A673 (cell line): ENCODE measurements at regions not wholly inside any gene's neighbourhood (a gene's known extent, or its start where the extent isn't known, plus 50 kb on each side); places are given as distances from the start of the nearest gene placed in this dataset.

Source experiments
- BruUV-seq: library from RNA; stranded (reverse); fragments of 400-500 nt; replicated peaks from 2 replicates; lab custom pipeline; 2021; lab: Mats Ljungman, UMichigan
- CTCF ChIA-PET: fragments of 300-600 bp; sonication (Branson Sonifier 250); formaldehyde crosslinking; loops from one replicate; lab custom pipeline; 2022; ENCODE audit warnings: antibody characterized with exemption; lab: Charles Lee
- POLR2A ChIA-PET: fragments of 300-600 bp; sonication (Branson Sonifier 250); formaldehyde crosslinking; loops from one replicate; lab custom pipeline; 2022; ENCODE audit warnings: antibody characterized with exemption; ENCODE audit not compliant: low non-redundant PET; lab: Charles Lee
- DNase-seq: peaks from one replicate; pipeline ENCODE4 v3.0.0-alpha.2; 2015; ENCODE audit warnings: low spot score
- H3K27ac ChIP-seq: fragments of 200-600 bp; sonication (generic); 2 replicates; pipeline ENCODE4 v1.5.1; 2016; ENCODE audit warnings: mixed run types, low read depth, mild to moderate bottlenecking, mixed read lengths, antibody characterized with exemption, low read length; ENCODE audit not compliant: poor library complexity, severe bottlenecking
- H3K27me3 ChIP-seq: fragments of 200-600 bp; sonication (generic); replicated peaks from 2 replicates; pipeline ENCODE4 v1.6.1; 2017; ENCODE audit warnings: mixed run types, low read depth, mild to moderate bottlenecking, mixed read lengths, antibody characterized with exemption, low read length; ENCODE audit not compliant: insufficient read depth, poor library complexity
- H3K36me3 ChIP-seq: fragments of 200-600 bp; sonication (generic); 2 replicates; pipeline ENCODE4 v1.6.1; 2016; ENCODE audit warnings: mixed run types, mild to moderate bottlenecking, mixed read lengths, antibody characterized with exemption, low read length; ENCODE audit not compliant: insufficient read depth, poor library complexity, severe bottlenecking
- H3K4me1 ChIP-seq: fragments of 200-600 bp; sonication (generic); 2 replicates; pipeline ENCODE4 v1.6.1; 2017; ENCODE audit warnings: mixed run types, mild to moderate bottlenecking, mixed read lengths, antibody characterized with exemption, low read length; ENCODE audit not compliant: insufficient read depth, poor library complexity, severe bottlenecking
- H3K4me3 ChIP-seq: fragments of 200-600 bp; sonication (generic); 2 replicates; pipeline ENCODE4 v1.5.1; 2016; ENCODE audit warnings: low read depth, mixed run types, mild to moderate bottlenecking, mixed read lengths, low read length; ENCODE audit not compliant: poor library complexity, severe bottlenecking
- H3K9me3 ChIP-seq: fragments of 200-600 bp; sonication (generic); 2 replicates; pipeline ENCODE4 v1.6.1; 2016; ENCODE audit warnings: mixed run types, low read depth, mild to moderate bottlenecking, mixed read lengths, antibody characterized with exemption, low read length; ENCODE audit not compliant: poor library complexity, severe bottlenecking
- EZH2 ChIP-seq: fragments of 200-600 bp; sonication (generic); IDR thresholded peaks from 2 replicates; pipeline ENCODE4 v1.6.1; 2017; ENCODE audit warnings: borderline replicate concordance, low read depth, mild to moderate bottlenecking, mixed read lengths, antibody characterized with exemption, low read length; ENCODE audit not compliant: poor library complexity, severe bottlenecking
- intact Hi-C: fragments of 100-400 bp; cut with micrococcal nuclease; formaldehyde crosslinking; loops from one replicate; pipeline ENCODE4 v1.10.0; 2022; ENCODE audit not compliant: unreplicated experiment
- TF ChIP-seq, protein P1 (sequence below): fragments of 300-800, 200-600 bp; sonication (generic); conservative IDR thresholded peaks from 2 replicates; pipeline ENCODE4 v1.5.1; 2017; ENCODE audit warnings: low read depth, mild to moderate bottlenecking, antibody characterized with exemption, low read length, moderate library complexity, mixed read lengths

DNA sequence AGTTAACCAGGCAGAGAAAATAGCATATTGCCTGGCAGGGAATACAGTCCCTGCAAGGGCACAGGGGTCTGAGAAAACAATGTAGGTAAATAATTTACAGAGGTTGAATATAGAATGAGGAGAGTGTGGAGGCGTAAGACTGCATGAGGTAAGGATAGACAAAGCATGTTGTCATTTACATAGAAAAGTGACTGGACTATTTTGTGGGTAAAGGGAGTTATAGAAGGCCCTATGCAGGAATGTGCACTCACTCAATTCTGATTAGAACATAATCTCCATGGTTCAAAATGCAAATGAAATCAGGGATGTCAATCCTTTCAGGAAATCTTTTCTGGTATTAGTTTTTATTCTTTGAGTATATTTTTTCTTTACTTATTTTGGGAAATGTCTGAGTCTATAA lies 285.7 kb upstream of the SALL1 start:
- DNase-seq: no peak
- H3K4me1 ChIP-seq: peaks cover 37% of the 10 kb centered on the region
- H3K27ac ChIP-seq: no peak overlapping the region
- BruUV-seq: no TSS peak
- H3K27me3 ChIP-seq: no peaks in the 10 kb centered on the region
- H3K9me3 ChIP-seq: no peaks in the 10 kb centered on the region
- ChIA-PET CTCF (no interaction called here), POLR2A (no interaction called here)
- intact Hi-C loops: no loop called here
- no peaks in the 10 kb centered on the region for H3K36me3 ChIP-seq
- H3K4me3 ChIP-seq: no peak overlapping the region
- TF ChIP-seq EZH2: no peak
- TF ChIP-seq, protein P1, sequence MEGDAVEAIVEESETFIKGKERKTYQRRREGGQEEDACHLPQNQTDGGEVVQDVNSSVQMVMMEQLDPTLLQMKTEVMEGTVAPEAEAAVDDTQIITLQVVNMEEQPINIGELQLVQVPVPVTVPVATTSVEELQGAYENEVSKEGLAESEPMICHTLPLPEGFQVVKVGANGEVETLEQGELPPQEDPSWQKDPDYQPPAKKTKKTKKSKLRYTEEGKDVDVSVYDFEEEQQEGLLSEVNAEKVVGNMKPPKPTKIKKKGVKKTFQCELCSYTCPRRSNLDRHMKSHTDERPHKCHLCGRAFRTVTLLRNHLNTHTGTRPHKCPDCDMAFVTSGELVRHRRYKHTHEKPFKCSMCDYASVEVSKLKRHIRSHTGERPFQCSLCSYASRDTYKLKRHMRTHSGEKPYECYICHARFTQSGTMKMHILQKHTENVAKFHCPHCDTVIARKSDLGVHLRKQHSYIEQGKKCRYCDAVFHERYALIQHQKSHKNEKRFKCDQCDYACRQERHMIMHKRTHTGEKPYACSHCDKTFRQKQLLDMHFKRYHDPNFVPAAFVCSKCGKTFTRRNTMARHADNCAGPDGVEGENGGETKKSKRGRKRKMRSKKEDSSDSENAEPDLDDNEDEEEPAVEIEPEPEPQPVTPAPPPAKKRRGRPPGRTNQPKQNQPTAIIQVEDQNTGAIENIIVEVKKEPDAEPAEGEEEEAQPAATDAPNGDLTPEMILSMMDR: no peak

DNA sequence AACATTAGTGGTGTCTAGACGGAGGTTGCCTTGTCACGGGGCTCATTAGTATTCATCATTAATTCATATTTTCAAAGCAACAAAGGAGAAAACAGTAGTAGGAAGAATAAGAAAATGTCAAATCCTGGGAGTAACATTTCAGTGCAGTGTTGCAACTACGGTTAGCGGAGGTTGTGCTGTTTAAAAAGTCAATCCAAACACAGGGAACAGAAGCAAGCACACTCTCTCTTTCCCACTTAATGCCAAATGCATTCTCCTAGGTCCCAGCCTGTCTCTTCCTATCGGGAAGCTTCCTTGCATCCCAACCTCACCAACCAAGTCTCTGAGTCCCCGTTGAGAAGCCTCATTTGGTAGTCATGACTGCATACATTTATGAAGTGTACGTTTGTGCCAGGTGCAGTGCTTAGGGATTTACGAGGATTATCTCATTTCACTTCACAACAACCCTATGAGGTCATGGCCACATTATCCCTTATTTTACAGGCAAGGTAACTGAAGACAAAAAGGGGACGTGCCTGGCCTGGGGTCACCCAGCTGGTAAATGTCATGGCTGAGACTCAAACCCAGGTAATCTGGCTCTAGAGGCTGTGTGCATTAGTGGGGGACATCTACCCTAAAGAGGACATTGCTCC lies 283.6 kb upstream of the SALL1 start:
- H3K9me3 ChIP-seq: no peaks in the 10 kb centered on the region
- H3K4me1 ChIP-seq: peaks cover 31% of the 10 kb centered on the region
- BruUV-seq: no TSS peak
- POLR2A ChIA-PET: no interaction called here
- DNase-seq: no peak
- H3K27me3 ChIP-seq: no peaks in the 10 kb centered on the region
- no peak for TF ChIP-seq EZH2
- TF ChIP-seq, protein P1: no peak
- H3K36me3 ChIP-seq: no peaks in the 10 kb centered on the region
- CTCF ChIA-PET: no interaction called here
- H3K4me3 ChIP-seq: no peak overlapping the region
- intact Hi-C loops: loop anchor here (5.0 kb wide), 4 partner anchors 188 to 548 kb away; partner anchors contain the start of gene SALL1
- H3K27ac ChIP-seq: peak overlapping the region; percentile 4

GRCh38 chr16:51433599-51433998 lies 282.5 kb upstream of the SALL1 start:
- H3K4me1 ChIP-seq: peaks cover 35% of the 10 kb centered on the region

More at GRCh38 chr16:51433599-51433998, 282.5 kb upstream of the SALL1 start:
- no peak for TF ChIP-seq EZH2
- TF ChIP-seq, protein P1: no peak
- intact Hi-C loops: loop anchor here (2.0 to 5.0 kb wide), 5 partner anchors 135 to 549 kb away; partner anchors contain the start of gene SALL1
- Histone ChIP-seq H3K27me3 (no peaks in the 10 kb centered on the region), H3K27ac (peak overlapping the region; percentile 4), H3K36me3 (no peaks in the 10 kb centered on the region), H3K9me3 (no peaks in the 10 kb centered on the region), H3K4me3 (no peak overlapping the region)
- ChIA-PET CTCF (no interaction called here), POLR2A (no interaction called here)
- BruUV-seq: no TSS peak
- no peak for DNase-seq
